A673 (cell line): ENCODE measurements at regions not wholly inside any gene's neighbourhood (a gene's known extent, or its start where the extent isn't known, plus 50 kb on each side); places are given as distances from the start of the nearest gene placed in this dataset.

Experiments used
- CTCF ChIP-seq: fragments of 300-800, 200-600 bp; sonication (generic); conservative IDR thresholded peaks from 2 replicates; pipeline ENCODE4 v1.5.1; 2017; ENCODE audit warnings: low read depth, mild to moderate bottlenecking, antibody characterized with exemption, low read length, moderate library complexity, mixed read lengths
- EZH2 ChIP-seq: fragments of 200-600 bp; sonication (generic); IDR thresholded peaks from 2 replicates; pipeline ENCODE4 v1.6.1; 2017; ENCODE audit warnings: borderline replicate concordance, low read depth, mild to moderate bottlenecking, mixed read lengths, antibody characterized with exemption, low read length; ENCODE audit not compliant: poor library complexity, severe bottlenecking

GRCh38 chr7:8362723-8363369, 70.6 kb upstream of the NXPH1 start:
- no peak for TF ChIP-seq CTCF
- TF ChIP-seq EZH2: no peak
